SK-N-SH (cell line): ENCODE measurements at regions not wholly inside any gene's neighbourhood (a gene's known extent, or its start where the extent isn't known, plus 50 kb on each side); places are given as distances from the start of the nearest gene placed in this dataset.

Source experiments
- CTCF ChIA-PET: fragments of 300-600, 350-600 bp; formaldehyde crosslinking; extraction: SDS; loops from one replicate; lab custom pipeline; 2021; lab: Yijun Ruan, JAX
- POLR2A ChIA-PET: fragments of 350-600 bp; sonication (Branson Sonifier 250); formaldehyde crosslinking; extraction: SDS; loops from one replicate; lab custom pipeline; 2020; ENCODE audit warnings: antibody characterized with exemption, inconsistent platforms; lab: Yijun Ruan, JAX
- DNase-seq: peaks from one replicate; pipeline ENCODE4 v3.0.0; 2012
- H2AFZ ChIP-seq: fragments of 200-600 bp; sonication (generic); 2 replicates; pipeline ENCODE4 v1.8.1; 2016; ENCODE audit warnings: antibody characterized with exemption, mild to moderate bottlenecking, low read depth
- H3F3A ChIP-seq: fragments of 200-600 bp; sonication (generic); replicated peaks from 2 replicates; pipeline ENCODE3; 2016; ENCODE audit warnings: antibody characterized with exemption, mild to moderate bottlenecking; ENCODE audit not compliant: insufficient read depth
- H3K27ac ChIP-seq, 2 experiments: fragments of 200-500 bp in 1 of 2; fragments of 200-600 bp in 1 of 2; sonication (Bioruptor generic) in 1 of 2; sonication (generic), shearing (Covaris generic) in 1 of 2; 2 replicates each; pipeline versions ENCODE4 v1.5.1 to v1.6.1; 2014 to 2016; ENCODE audit warnings: low read depth in 2 of 2, inconsistent platforms in 1 of 2, low read length in 1 of 2, mild to moderate bottlenecking in 1 of 2, mixed read lengths in 1 of 2
- H3K27me3 ChIP-seq: fragments of 200-600 bp; sonication (generic), shearing (Covaris generic); 2 replicates; pipeline ENCODE4 v1.6.1; 2016; ENCODE audit warnings: mixed run types; ENCODE audit not compliant: insufficient read depth
- H3K36me3 ChIP-seq, 2 experiments: fragments of 200-500 bp in 1 of 2; fragments of 200-600 bp in 1 of 2; sonication (Bioruptor generic) in 1 of 2; sonication (generic) in 1 of 2; replicated peaks in 1 of 2; 2 replicates each; pipeline versions ENCODE3 to v1.5.1; 2014 to 2016; ENCODE audit warnings: low read length in 1 of 2, mild to moderate bottlenecking in 1 of 2; ENCODE audit not compliant: insufficient read depth in 2 of 2, control insufficient read depth in 1 of 2
- H3K4me1 ChIP-seq, 2 experiments: fragments of 200-500 bp in 1 of 2; fragments of 200-600 bp in 1 of 2; sonication (Bioruptor generic) in 1 of 2; sonication (generic), shearing (Covaris generic) in 1 of 2; 2 replicates each; pipeline versions ENCODE4 v1.5.1 to v1.6.1; 2014 to 2016; ENCODE audit warnings: low read depth in 1 of 2, low read length in 1 of 2, mixed run types in 1 of 2; ENCODE audit not compliant: insufficient read depth in 2 of 2, control insufficient read depth in 1 of 2
- H3K4me2 ChIP-seq: fragments of 200-600 bp; sonication (generic), shearing (Covaris generic); 2 replicates; pipeline ENCODE4 v1.6.1; 2017; ENCODE audit warnings: mixed run types
- H3K4me3 ChIP-seq, 2 experiments: fragments of 200-500 bp in 1 of 2; fragments of 200-600 bp in 1 of 2; sonication (Bioruptor generic) in 1 of 2; sonication (generic), shearing (Covaris generic) in 1 of 2; 2 replicates each; pipeline versions ENCODE4 v1.5.1 to v1.8.1; 2014 to 2016; ENCODE audit warnings: low read depth in 2 of 2, inconsistent platforms in 1 of 2, low read length in 1 of 2, mild to moderate bottlenecking in 1 of 2, mixed read lengths in 1 of 2, moderate library complexity in 1 of 2
- H3K79me2 ChIP-seq: fragments of 200-600 bp; sonication (generic); 2 replicates; pipeline ENCODE4 v1.8.1; 2017; ENCODE audit warnings: mild to moderate bottlenecking; ENCODE audit not compliant: insufficient read depth
- H3K9ac ChIP-seq: fragments of 200-600 bp; sonication (generic); 2 replicates; pipeline ENCODE4 v1.6.1; 2017; ENCODE audit warnings: mixed run types
- H3K9me2 ChIP-seq: fragments of 200-600 bp; sonication (generic); 2 replicates; pipeline ENCODE4 v1.6.1; 2017; ENCODE audit warnings: mixed run types
- H3K9me3 ChIP-seq: fragments of 200-600 bp; sonication (generic); 2 replicates; pipeline ENCODE4 v1.6.1; 2017; ENCODE audit warnings: mixed run types, mild to moderate bottlenecking, moderate library complexity
- H4K20me1 ChIP-seq: fragments of 200-600 bp; sonication (generic); 2 replicates; pipeline ENCODE4 v1.6.1; 2017; ENCODE audit warnings: mild to moderate bottlenecking, mixed run types; ENCODE audit not compliant: insufficient read depth
- CHD2 ChIP-seq: fragments of 150-350 bp; IDR thresholded peaks from 2 replicates; pipeline ENCODE4 v1.6.1; 2018; ENCODE audit warnings: low read length; ENCODE audit not compliant: partially characterized antibody
- CTCF ChIP-seq: fragments of 200-600 bp; sonication (generic); IDR thresholded peaks from 2 replicates; pipeline ENCODE4 v1.6.1; 2017; ENCODE audit warnings: antibody characterized with exemption, mild to moderate bottlenecking, moderate library complexity
- ELF1 ChIP-seq: IDR thresholded peaks from 2 replicates; pipeline ENCODE4 v1.4.0; 2012
- FOXJ3 ChIP-seq: sonication (generic); formaldehyde crosslinking; IDR thresholded peaks from 2 replicates; pipeline ENCODE4 v1.5.1; 2020; ENCODE audit warnings: mild to moderate bottlenecking, missing genetic modification reagents
- GABPA ChIP-seq: IDR thresholded peaks from 2 replicates; pipeline ENCODE4 v1.4.0; 2012; ENCODE audit warnings: low read depth, mild to moderate bottlenecking
- GATA2 ChIP-seq: sonication (generic); formaldehyde crosslinking; IDR thresholded peaks from 2 replicates; pipeline ENCODE4 v1.5.0; 2020; ENCODE audit warnings: mild to moderate bottlenecking, missing genetic modification reagents
- IRF3 ChIP-seq: fragments of 150-350 bp; IDR thresholded peaks from 2 replicates; pipeline ENCODE4 v1.6.1; 2016; ENCODE audit warnings: mild to moderate bottlenecking, low read depth, low read length
- JUND ChIP-seq: IDR thresholded peaks from 2 replicates; pipeline ENCODE4 v1.4.0; 2012
- MEF2A ChIP-seq: IDR thresholded peaks from 2 replicates; pipeline ENCODE4 v1.4.0; 2012; ENCODE audit warnings: low read depth, borderline replicate concordance
- MXI1 ChIP-seq: IDR thresholded peaks from 2 replicates; pipeline ENCODE4 v1.6.1; 2012; ENCODE audit warnings: mild to moderate bottlenecking, low read depth, low read length, improper control_type of control experiment
- NFIC ChIP-seq: IDR thresholded peaks from 2 replicates; pipeline ENCODE4 v1.4.0; 2012; ENCODE audit warnings: borderline replicate concordance
- PBX3 ChIP-seq: IDR thresholded peaks from 2 replicates; pipeline ENCODE4; 2012
- POLR2AphosphoS5 ChIP-seq: IDR thresholded peaks from 2 replicates; pipeline ENCODE4 v1.6.1; 2012; ENCODE audit warnings: low read depth, low read length
- RCOR1 ChIP-seq: fragments of 150-350 bp; IDR thresholded peaks from 2 replicates; pipeline ENCODE4 v1.6.1; 2017; ENCODE audit warnings: antibody characterized with exemption, low read length
- RFX5 ChIP-seq: IDR thresholded peaks from 2 replicates; pipeline ENCODE4 v1.6.1; 2012; ENCODE audit warnings: mild to moderate bottlenecking, improper control_type of control experiment, low read length
- SMC3 ChIP-seq: IDR thresholded peaks from 2 replicates; pipeline ENCODE4 v1.6.1; 2012; ENCODE audit warnings: low read depth, low read length, improper control_type of control experiment
- TEAD4 ChIP-seq: IDR thresholded peaks from 2 replicates; pipeline ENCODE4 v1.4.0; 2012; ENCODE audit warnings: mild to moderate bottlenecking, borderline replicate concordance; ENCODE audit not compliant: insufficient read depth
- USF1 ChIP-seq: IDR thresholded peaks from 2 replicates; pipeline ENCODE4 v1.4.0; 2012; ENCODE audit warnings: low read depth, borderline replicate concordance
- YY1 ChIP-seq: IDR thresholded peaks from 2 replicates; pipeline ENCODE4 v1.4.0; 2012; ENCODE audit warnings: low read depth, mild to moderate bottlenecking
- ZBTB33 ChIP-seq: IDR thresholded peaks from 2 replicates; pipeline ENCODE4 v1.4.0; 2012; ENCODE audit warnings: low read depth, borderline replicate concordance
- WGBS: methylation state at CpG from one replicate; pipeline ENCODE4 v1.1.6; 2017; ENCODE audit warnings: low lambda C conversion rate; 5-methylcytosine and 5-hydroxymethylcytosine counted together

GRCh38 chr4:26122690-26123089 lies 198.1 kb upstream of the RBPJ start:
- Histone ChIP-seq H3K9me2 (no peaks in the 10 kb centered on the region), H2AFZ (no peak overlapping the region), H3K9me3 (no peaks in the 10 kb centered on the region), H4K20me1 (no peaks in the 10 kb centered on the region), H3K27me3 (peaks cover 14% of the 10 kb centered on the region; the same call in 1 of the 2 replicates), H3K36me3 (no peaks in the 10 kb centered on the region), H3K4me1 (no peaks in the 10 kb centered on the region), H3K79me2 (no peaks in the 10 kb centered on the region), H3K9ac (no peak overlapping the region), H3K27ac (no peak overlapping the region), H3K4me2 (no peak overlapping the region), H3F3A (no peaks in the 10 kb centered on the region), H3K4me3 (no peak overlapping the region)
- TF ChIP-seq ZBTB33 = no peak
- POLR2A ChIA-PET = no interaction called here
- CTCF ChIA-PET = no interaction called here
- DNase-seq = no peak
- WGBS = 50% methylated on average over 3 of the region's 3 CpGs

GRCh38 chr4:26124753-26125321 lies 196.0 kb upstream of the RBPJ start:
- DNase-seq = no peak
- WGBS = 55% methylated on average over 7 of the region's 7 CpGs
- H3K36me3 ChIP-seq = no peaks in the 10 kb centered on the region

More at GRCh38 chr4:26124753-26125321, 196.0 kb upstream of the RBPJ start:
- no peaks in the 10 kb centered on the region for H3K9me2 ChIP-seq
- TF ChIP-seq RFX5 = no peak
- no peak for TF ChIP-seq NFIC
- no peak for TF ChIP-seq FOXJ3
- TF ChIP-seq MEF2A = no peak
- TF ChIP-seq POLR2AphosphoS5 = no peak
- TF ChIP-seq TEAD4 = no peak
- TF ChIP-seq USF1 = no peak
- no peak for TF ChIP-seq IRF3
- TF ChIP-seq CHD2 = no peak
- TF ChIP-seq GABPA = no peak
- no peak for TF ChIP-seq MXI1
- no peak for TF ChIP-seq YY1
- no peak for TF ChIP-seq SMC3
- TF ChIP-seq CTCF = no peak
- TF ChIP-seq RCOR1 = no peak
- TF ChIP-seq JUND = no peak
- no peak for TF ChIP-seq ELF1
- no peak for TF ChIP-seq GATA2 (CRISPR knock-in tag)
- TF ChIP-seq PBX3 = no peak
- H3K4me3 ChIP-seq = no peak overlapping the region
- no peaks in the 10 kb centered on the region for H3F3A ChIP-seq
- no peak overlapping the region for H3K4me2 ChIP-seq
- no peaks in the 10 kb centered on the region for H4K20me1 ChIP-seq
- H3K9ac ChIP-seq = no peak overlapping the region
- no peak overlapping the region for H2AFZ ChIP-seq
- CTCF ChIA-PET = no interaction called here
- POLR2A ChIA-PET = no interaction called here
- peaks cover 14% of the 10 kb centered on the region; the same call in 1 of the 2 replicates for H3K27me3 ChIP-seq
- H3K27ac ChIP-seq = no peak overlapping the region
- no peaks in the 10 kb centered on the region for H3K4me1 ChIP-seq
- no peaks in the 10 kb centered on the region for H3K79me2 ChIP-seq
- no peaks in the 10 kb centered on the region for H3K9me3 ChIP-seq
